Spleen (tissue), 7 donors: ENCODE measurements at regions not wholly inside any gene's neighbourhood (a gene's known extent, or its start where the extent isn't known, plus 50 kb on each side); places are given as distances from the start of the nearest gene placed in this dataset.

Experiments
- POLR2A ChIP-seq, 3 donors: fragments of 450-650 bp; IDR thresholded peaks; one replicate each; pipeline ENCODE4 v1.5.1; 2017; ENCODE audit warnings: antibody characterized with exemption in 3 of 3, mild to moderate bottlenecking in 1 of 3
- POLR2AphosphoS5 ChIP-seq, 3 donors: sonication (generic); formaldehyde crosslinking; IDR thresholded peaks; one replicate each; pipeline ENCODE4 v1.5.1; 2017; ENCODE audit warnings: antibody characterized with exemption in 3 of 3
- TF ChIP-seq, protein P1 (sequence below), 11 experiments: fragments of 200-600 bp in 7 of 11; fragments of 450-650 bp in 4 of 11; sonication (generic) in 4 of 11; IDR thresholded peaks in 8 of 11; conservative IDR thresholded peaks in 3 of 11; 1 replicate in 7 of 11; 2 replicates in 4 of 11; pipeline versions ENCODE4 v1.4.0 to v1.8.0; 2016 to 2021; ENCODE audit warnings: antibody characterized with exemption in 11 of 11, inconsistent platforms in 4 of 11, mild to moderate bottlenecking in 1 of 11
- donor health status: DM: no; HTN: no; CAD: no; lungs with moderate emphysema.
- donor health status: DM: no; HTN: no; CAD: no.
- donor health status: DM: no; HTN: no; CAD: no.

GRCh38 chr13:47397739-47398138 lies 500.9 kb upstream of the HTR2A start:
- TF ChIP-seq POLR2A (IDR thresholded peaks at IDR 0.05) (no peak), POLR2AphosphoS5 (IDR thresholded peaks at IDR 0.05) (no peak)
- TF ChIP-seq, protein P1, sequence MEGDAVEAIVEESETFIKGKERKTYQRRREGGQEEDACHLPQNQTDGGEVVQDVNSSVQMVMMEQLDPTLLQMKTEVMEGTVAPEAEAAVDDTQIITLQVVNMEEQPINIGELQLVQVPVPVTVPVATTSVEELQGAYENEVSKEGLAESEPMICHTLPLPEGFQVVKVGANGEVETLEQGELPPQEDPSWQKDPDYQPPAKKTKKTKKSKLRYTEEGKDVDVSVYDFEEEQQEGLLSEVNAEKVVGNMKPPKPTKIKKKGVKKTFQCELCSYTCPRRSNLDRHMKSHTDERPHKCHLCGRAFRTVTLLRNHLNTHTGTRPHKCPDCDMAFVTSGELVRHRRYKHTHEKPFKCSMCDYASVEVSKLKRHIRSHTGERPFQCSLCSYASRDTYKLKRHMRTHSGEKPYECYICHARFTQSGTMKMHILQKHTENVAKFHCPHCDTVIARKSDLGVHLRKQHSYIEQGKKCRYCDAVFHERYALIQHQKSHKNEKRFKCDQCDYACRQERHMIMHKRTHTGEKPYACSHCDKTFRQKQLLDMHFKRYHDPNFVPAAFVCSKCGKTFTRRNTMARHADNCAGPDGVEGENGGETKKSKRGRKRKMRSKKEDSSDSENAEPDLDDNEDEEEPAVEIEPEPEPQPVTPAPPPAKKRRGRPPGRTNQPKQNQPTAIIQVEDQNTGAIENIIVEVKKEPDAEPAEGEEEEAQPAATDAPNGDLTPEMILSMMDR (IDR thresholded peaks at IDR 0.05 in 8 of 11, conservative IDR thresholded peaks at IDR 0.05 in 3 of 11), result no peak
